GM19238 (cell line): ENCODE measurements at regions not wholly inside any gene's neighbourhood (a gene's known extent, or its start where the extent isn't known, plus 50 kb on each side); places are given as distances from the start of the nearest gene placed in this dataset.
A peak's percentile ranks its signal among the peaks of the same experiment; 100 is the strongest.
"Not testable (repeated sequence)": the region's sequence is repeated elsewhere in the genome, so short reads cannot be mapped to it uniquely, and the experiment has no call there.

ENCODE experiments used
- DNase-seq: peaks from one replicate; pipeline ENCODE4 v3.0.0; 2011; ENCODE audit warnings: low spot score; ENCODE audit not compliant: insufficient read length

DNA sequence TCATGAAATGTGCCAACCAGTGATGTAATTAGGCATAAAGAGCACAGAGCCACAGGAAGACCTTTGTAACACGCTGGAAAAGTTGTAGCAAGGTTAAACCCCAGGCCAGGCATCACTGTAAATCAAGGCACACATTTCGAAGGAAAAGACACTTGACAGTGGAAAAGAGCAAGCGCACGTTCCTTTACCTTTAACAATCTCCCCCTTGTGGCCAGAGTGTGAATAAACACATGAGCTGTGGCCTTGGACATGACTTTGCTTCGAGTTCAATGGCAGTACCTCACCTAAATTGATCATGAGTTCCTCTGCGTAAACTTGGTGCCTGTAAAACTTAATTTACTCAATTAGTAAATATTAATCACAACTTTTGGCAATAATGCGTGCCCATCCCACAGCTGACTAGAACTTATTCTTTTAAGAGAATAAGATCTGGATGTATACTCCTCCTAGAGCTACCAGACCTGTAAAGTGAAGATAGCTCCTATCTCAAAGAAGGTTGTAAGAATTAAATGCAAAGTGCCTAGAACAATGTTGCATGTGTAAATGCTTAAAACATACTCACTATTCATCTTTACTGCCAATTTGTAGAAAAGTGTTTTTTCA lies 757.0 kb upstream of the NECTIN3 start:
- peak; percentile 4 for DNase-seq

DNA sequence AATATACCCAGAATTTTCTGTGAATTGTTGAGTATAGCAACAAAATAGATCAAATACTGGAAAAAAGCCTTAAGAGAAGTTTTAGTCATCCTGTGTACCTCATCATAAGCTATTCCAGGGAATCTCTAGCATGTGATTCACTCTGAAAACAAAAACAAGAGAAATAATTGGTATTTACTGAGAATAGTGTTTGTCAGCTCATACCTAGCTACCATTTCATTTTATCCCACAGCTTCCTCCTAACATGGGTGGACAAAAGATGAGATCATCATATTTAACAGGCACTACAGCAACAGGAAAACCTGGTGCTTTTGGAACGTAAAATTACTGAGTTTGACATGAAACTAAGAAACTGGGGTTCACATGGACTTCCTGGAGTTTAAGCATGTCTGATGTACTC lies 753.5 kb upstream of the NECTIN3 start:
- no peak for DNase-seq

DNA sequence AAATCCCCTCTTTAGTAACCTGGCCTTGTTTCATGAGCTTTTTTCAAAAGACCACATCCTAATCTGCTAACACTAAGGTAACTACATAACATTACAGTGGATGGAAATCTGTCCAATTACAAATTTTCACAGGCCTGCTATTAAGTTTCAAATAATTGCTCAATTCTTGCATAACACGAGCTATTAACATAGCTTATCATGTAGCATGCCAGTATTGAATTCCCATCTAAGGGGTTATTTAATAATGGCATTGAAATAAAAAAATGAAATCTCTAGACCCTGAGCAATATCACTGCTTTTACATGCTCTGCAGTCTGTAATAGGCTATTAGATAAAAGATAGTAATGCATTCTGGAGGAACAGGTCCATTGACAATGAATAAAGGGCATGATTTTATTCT lies 748.3 kb upstream of the NECTIN3 start:
- DNase-seq, result no peak

GRCh38 chr3:110324171-110324705 lies 747.4 kb upstream of the NECTIN3 start:
- DNase-seq, result no peak

GRCh38 chr3:110327870-110328269 lies 743.7 kb upstream of the NECTIN3 start:
- DNase-seq, result no peak

DNA sequence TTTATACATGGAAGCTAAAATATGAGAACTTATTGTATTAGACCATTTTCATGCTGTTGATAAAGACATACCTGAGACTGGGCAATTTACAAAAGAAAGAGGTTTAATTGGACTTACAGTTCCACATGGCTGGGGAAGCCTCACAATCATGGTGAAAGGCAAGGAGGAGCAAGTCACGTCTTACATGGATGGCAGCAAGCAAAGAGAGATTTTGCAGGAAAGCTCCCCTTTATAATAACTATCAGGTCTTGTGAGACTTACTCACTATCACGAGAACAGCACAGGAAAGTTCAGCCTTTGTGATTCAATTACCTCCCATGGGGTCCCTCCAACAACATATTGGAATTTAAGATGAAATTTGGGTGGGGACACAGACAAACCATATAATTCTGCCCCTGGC lies 740.1 kb upstream of the NECTIN3 start:
- DNase-seq, result not testable (repeated sequence)

DNA sequence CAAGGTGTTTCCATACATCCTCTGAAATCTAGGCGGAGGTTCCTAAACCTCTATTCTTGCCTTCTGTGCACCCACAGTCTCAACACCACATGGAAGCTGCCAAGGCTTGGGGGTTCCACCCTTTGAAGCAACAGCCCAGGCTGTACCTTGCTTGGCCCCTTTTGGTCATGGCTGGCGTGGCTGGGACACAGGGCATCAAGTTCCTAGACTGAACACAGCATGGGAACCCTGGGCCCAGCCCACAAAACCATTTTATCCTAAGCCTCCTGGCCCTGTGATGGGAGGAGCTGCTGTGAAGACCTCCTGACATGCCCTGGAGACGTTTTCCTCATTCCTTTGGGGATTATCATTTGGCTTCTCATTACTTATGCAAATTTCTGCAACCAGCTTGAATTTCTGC lies 739.0 kb upstream of the NECTIN3 start:
- DNase-seq, result no peak

DNA sequence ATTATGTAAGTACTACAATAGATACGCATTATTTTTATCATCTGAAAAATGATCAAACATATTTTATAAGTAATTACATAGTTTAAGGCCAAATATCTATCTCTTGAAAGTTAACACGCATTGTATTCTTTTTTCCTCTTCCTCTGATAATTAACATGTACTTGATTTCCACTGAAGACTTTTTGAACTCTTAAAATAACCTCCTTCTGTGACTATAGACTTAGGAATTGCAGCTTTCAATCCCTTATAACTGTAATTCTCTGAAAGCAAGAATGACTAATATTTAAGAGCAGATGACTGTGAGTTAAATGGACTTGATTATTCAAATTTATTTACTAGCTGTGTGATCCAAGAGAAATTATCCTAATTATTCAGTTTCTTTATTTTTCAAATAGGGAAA lies 730.6 kb upstream of the NECTIN3 start:
- no peak for DNase-seq

GRCh38 chr3:110343376-110343775 lies 728.2 kb upstream of the NECTIN3 start:
- DNase-seq, result no peak

DNA sequence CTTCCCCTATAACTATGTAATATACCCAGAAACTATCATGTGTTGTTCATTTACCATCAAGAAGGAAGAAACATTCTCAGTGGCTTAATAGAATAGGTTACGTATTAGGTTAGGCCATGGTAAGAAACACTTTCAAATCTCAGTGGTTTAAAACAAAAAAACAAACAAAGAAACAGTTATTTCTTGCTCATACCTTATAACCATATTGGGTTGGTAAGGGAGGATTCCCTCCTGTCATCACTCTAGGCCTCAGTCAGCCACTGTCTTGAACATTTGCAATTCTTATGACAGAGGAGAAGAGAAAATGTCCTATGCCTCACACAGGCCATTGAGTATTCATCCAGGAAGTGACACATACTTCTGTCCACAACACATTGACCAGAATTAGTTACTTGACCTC lies 727.7 kb upstream of the NECTIN3 start:
- peak; percentile 0 for DNase-seq

DNA sequence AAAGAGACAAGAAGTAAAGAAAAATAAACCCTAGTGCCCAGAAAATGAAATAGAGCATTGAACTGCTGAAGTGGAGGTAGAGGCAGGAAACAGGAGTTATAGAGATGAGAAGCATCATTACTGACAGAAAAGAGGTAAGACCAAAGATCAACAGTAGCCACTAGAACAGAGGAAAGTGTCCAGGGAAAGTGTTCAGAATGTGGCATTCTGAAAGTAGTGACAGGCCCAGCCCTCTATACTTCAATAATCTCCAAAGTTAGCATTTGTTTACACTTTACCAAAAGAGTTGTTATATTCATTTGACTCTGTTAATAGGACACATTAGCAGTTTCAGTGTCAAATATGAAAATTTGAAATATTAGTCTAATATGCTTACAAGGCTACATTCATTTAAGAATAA lies 727.1 kb upstream of the NECTIN3 start:
- DNase-seq, result no peak

- no peak for DNase-seq
Observed at GRCh38 chr3:110344897-110345767, 726.5 kb upstream of the NECTIN3 start.

DNA sequence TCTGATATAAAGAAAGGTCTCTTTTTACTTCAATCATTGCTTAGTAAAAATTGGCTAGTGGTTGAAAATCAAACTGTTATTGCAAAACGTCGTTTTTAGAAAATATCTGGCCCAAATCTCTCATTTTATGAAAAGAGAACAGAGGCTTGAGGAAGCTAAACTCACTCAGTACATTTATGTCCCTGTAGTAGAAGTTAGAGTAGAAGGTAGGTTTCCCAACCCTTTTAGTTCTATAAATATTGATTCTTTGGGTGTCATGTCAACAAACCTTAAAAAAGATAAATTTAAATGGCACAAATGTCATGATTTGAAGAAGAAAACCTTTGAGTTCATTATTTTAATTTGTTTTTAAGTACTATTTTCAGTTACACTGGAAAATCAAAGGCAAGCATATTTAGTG lies 722.3 kb upstream of the NECTIN3 start:
- no peak for DNase-seq

DNA sequence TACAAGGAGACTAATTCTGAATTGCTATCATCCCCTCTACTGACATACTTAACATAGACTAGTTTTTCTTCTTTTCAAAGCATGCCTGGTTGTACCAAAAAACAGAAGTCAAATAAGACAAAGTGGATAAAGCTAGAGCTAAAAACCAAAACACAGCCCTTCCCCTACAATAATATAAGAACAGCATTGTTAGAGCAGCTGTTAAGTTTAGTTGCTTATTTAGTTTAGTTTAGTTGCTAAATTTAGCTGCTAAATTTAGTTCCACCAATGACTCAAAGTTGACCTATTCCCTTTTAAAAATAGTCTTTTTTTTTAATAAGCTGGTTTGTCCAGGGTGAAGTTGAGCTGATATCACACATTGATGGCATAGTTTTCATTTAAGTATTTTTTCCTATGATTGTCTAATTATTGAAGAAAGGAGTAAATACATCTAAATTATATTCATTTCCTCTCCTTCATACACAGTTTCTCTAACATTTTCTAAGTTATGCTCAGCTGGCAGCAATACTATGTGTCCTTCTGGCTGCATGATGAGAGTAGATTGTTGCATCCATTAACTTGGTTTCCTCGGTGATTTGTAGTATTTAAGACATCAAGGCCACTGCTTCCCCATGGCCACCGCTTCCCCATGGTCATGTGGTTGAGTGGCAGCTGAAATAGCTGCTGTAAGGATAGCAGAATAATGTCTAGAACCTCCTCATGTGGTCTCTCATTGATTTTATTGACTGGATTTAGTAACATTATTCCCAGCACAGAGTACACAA lies 718.6 kb upstream of the NECTIN3 start:
- DNase-seq, result no peak

DNA sequence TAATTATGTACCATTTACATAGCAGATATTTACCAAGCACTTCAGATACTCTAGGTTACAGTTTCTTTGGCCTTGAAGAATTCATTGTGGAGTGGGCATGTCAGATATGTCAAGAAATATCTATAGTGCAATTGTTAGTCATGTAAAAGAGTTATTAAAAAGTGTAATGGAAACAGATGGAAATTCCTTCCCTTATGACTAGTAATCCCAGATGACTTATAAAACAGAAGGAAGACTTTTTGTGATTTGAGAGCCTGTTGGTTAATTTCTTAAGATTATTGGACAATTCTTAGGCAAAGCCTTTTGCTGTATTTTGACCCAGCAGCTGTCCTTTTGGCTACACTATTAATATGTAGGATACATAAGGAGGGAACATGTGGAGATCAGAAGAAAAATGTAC lies 708.9 kb upstream of the NECTIN3 start:
- no peak for DNase-seq

DNA sequence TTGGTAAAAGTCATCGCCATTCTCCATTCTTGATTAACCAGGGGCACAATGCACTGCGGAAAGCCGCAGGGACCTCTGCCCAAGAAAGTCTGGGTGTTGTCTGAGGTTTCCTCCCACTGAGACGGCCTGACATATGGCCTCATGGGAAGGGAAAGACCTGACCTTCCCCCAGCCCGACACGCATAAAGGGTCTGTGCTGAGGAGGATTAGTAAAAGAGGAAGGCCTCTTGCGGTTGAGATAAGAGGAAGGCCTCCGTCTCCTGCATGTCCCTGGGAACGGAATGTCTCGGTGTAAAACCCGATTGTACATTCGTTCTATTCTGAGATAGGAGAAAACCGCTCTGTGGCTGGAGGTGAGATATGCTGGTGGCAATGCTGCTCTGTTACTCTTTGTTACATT lies 704.3 kb upstream of the NECTIN3 start:
- not testable (repeated sequence) for DNase-seq

DNA sequence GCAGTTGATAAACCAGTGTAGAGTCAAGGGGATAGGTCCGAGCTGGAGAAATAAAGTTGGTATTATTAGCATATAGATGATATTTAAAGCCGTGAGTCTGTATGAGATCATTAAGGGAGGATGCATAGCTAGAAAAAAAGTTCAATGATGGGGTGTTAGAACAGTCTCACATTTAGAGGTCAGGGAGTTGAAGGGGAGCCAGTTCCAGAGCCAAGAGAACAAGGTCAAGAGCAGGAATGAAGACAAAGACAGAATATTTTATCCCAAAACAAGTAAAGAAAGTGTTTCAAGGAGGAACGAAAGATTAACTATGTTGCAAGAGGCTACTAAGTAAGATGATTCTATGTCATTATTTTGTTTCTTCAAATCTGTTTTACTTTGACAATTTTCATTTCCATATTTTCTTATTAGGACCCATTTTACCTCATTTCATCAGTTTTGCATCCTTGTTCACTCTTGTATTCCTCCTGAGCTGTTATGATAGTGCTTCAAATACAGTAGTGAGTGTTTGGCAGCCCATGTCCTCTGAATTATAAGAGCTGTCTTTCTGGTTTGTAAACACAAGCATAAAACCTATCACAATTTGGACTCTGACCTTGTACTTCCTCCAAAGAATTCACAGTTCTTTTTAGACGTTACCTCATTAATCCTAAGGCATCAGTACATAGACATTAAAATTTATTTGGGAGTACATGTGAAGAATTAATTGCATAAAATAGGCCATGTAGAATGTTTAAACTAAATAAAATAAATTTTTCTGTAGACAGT lies 695.7 kb upstream of the NECTIN3 start:
- DNase-seq, result no peak

DNA sequence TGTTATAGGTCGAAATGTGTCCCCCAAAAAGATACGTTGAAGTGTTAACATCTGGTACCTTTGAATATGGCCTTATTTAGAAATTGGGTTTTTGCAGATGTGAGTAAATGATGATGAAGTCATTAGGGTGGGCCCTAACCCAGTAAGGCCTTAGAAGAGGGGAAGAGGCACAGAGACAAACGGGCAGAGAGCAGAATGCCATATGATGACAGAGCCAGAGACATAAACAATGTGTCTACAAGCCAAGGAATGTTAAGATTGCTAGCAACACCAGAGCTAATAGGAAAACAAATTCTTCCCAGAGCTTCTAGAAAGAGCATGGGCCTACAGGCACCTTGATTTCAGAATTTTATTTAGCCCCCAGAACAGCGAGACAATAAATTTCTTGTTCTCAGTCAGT lies 693.1 kb upstream of the NECTIN3 start:
- no peak for DNase-seq

GRCh38 chr3:110381992-110382391 lies 689.6 kb upstream of the NECTIN3 start:
- DNase-seq, result no peak

GRCh38 chr3:110383356-110383755 lies 688.3 kb upstream of the NECTIN3 start:
- no peak for DNase-seq

GRCh38 chr3:110384601-110385000 lies 687.0 kb upstream of the NECTIN3 start:
- no peak for DNase-seq
